ENCODE measurements at regions not wholly inside any gene's neighbourhood (a gene's known extent, or its start where the extent isn't known, plus 50 kb on each side); places are given as distances from the start of the nearest gene placed in this dataset.

GRCh38 chr5:56699538-56699937 lies 115.8 kb upstream of the MAP3K1 start:
- no peak for TF ChIP-seq CTCF (IDR thresholded peaks at IDR 0.05)
- no peak for TF ChIP-seq POLR2A (IDR thresholded peaks at IDR 0.05)
- TF ChIP-seq POLR2AphosphoS5 (IDR thresholded peaks at IDR 0.05) = no peak

All from prostate gland (tissue), 2 donors.